OCI-LY7 (cell line): ENCODE measurements at regions not wholly inside any gene's neighbourhood (a gene's known extent, or its start where the extent isn't known, plus 50 kb on each side); places are given as distances from the start of the nearest gene placed in this dataset.

ENCODE experiments used
- CTCF ChIP-seq: fragments of 200-600 bp; sonication (generic); conservative IDR thresholded peaks from 2 replicates; pipeline ENCODE4 v1.5.1; 2014; ENCODE audit warnings: mild to moderate bottlenecking, antibody characterized with exemption, low read length, moderate library complexity, mixed read lengths
- EZH2phosphoT487 ChIP-seq: fragments of 200-600 bp; sonication (generic); IDR thresholded peaks from 2 replicates; pipeline ENCODE4 v1.6.1; 2018; ENCODE audit warnings: low read depth, borderline replicate concordance, mild to moderate bottlenecking, mixed run types, antibody characterized with exemption, low read length, moderate library complexity, mixed read lengths

GRCh38 chr5:162762119-162762518 lies 675.3 kb upstream of the CCNG1 start:
- TF ChIP-seq CTCF (no peak), EZH2phosphoT487 (no peak)
